OCI-LY1 (cell line): ENCODE measurements at regions not wholly inside any gene's neighbourhood (a gene's known extent, or its start where the extent isn't known, plus 50 kb on each side); places are given as distances from the start of the nearest gene placed in this dataset.
"Not testable (repeated sequence)": the region's sequence is repeated elsewhere in the genome, so short reads cannot be mapped to it uniquely, and the experiment has no call there.

ENCODE experiments used
- H2AFZ ChIP-seq: fragments of 200-600 bp; sonication (generic), shearing (Covaris generic); 2 replicates; pipeline ENCODE4 v1.6.0; 2014; ENCODE audit warnings: antibody characterized with exemption, mild to moderate bottlenecking, low read length
- H3F3A ChIP-seq: fragments of 200-600 bp; sonication (generic), shearing (Covaris generic); 2 replicates; pipeline ENCODE4 v1.6.0; 2014; ENCODE audit warnings: mild to moderate bottlenecking, antibody characterized with exemption, low read length, moderate library complexity; ENCODE audit not compliant: insufficient read depth
- H3K27ac ChIP-seq: fragments of 200-600 bp; sonication (generic); 2 replicates; pipeline ENCODE4 v1.5.1; 2014; ENCODE audit warnings: low read length, mixed run types, mild to moderate bottlenecking, low read depth; ENCODE audit not compliant: poor library complexity, severe bottlenecking
- H3K27me3 ChIP-seq: fragments of 200-600 bp; sonication (generic); 2 replicates; pipeline ENCODE4 v1.6.0; 2014; ENCODE audit warnings: antibody characterized with exemption, mild to moderate bottlenecking, low read length, moderate library complexity; ENCODE audit not compliant: insufficient read depth
- H3K36me3 ChIP-seq: fragments of 200-600 bp; sonication (generic); 2 replicates; pipeline ENCODE4 v1.6.1; 2014; ENCODE audit warnings: mild to moderate bottlenecking, antibody characterized with exemption, low read length, moderate library complexity, mixed read lengths; ENCODE audit not compliant: insufficient read depth
- H3K4me1 ChIP-seq: fragments of 200-600 bp; sonication (generic); 2 replicates; pipeline ENCODE4 v1.5.1; 2014; ENCODE audit warnings: mild to moderate bottlenecking, low read length, moderate library complexity; ENCODE audit not compliant: insufficient read depth, severe bottlenecking
- H3K4me2 ChIP-seq: fragments of 200-600 bp; sonication (generic), shearing (Covaris generic); 2 replicates; pipeline ENCODE4 v1.6.1; 2014; ENCODE audit warnings: low read length
- H3K4me3 ChIP-seq: fragments of 200-600 bp; sonication (generic); 2 replicates; pipeline ENCODE4 v1.5.1; 2014; ENCODE audit warnings: low read length, low read depth, mild to moderate bottlenecking, mixed read lengths; ENCODE audit not compliant: poor library complexity, severe bottlenecking
- H3K79me2 ChIP-seq: fragments of 200-600 bp; shearing (Covaris generic); 2 replicates; pipeline ENCODE4 v1.6.1; 2016; ENCODE audit warnings: mixed run types, low read length, mixed read lengths; ENCODE audit not compliant: insufficient read depth
- H3K9ac ChIP-seq: fragments of 200-600 bp; sonication (generic), shearing (Covaris generic); 2 replicates; pipeline ENCODE4 v1.6.1; 2014; ENCODE audit warnings: mild to moderate bottlenecking, low read length, mixed read lengths
- H3K9me2 ChIP-seq: fragments of 200-600 bp; sonication (generic), shearing (Covaris generic); 2 replicates; pipeline ENCODE4 v1.6.1; 2014; ENCODE audit warnings: low read depth, mild to moderate bottlenecking, low read length, mixed read lengths
- H3K9me3 ChIP-seq: fragments of 200-600 bp; shearing (Covaris generic); 2 replicates; pipeline ENCODE4 v1.6.1; 2014; ENCODE audit warnings: low read length, mixed read lengths
- H4K20me1 ChIP-seq: fragments of 200-600 bp; sonication (generic), shearing (Covaris generic); 2 replicates; pipeline ENCODE4 v1.6.0; 2016; ENCODE audit warnings: mild to moderate bottlenecking, low read length; ENCODE audit not compliant: insufficient read depth
- CTCF ChIP-seq: fragments of 200-600 bp; sonication (generic), shearing (Covaris generic); IDR thresholded peaks from 2 replicates; pipeline ENCODE4 v1.5.1; 2017; ENCODE audit warnings: mild to moderate bottlenecking, antibody characterized with exemption, low read length, moderate library complexity, mixed read lengths
- EZH2 ChIP-seq: fragments of 200-600 bp; sonication (generic), shearing (Covaris generic); IDR thresholded peaks from 2 replicates; pipeline ENCODE4 v1.8.0; 2017; ENCODE audit warnings: borderline replicate concordance, mixed run types, mild to moderate bottlenecking, antibody characterized with exemption, low read length, moderate library complexity, mixed read lengths

DNA sequence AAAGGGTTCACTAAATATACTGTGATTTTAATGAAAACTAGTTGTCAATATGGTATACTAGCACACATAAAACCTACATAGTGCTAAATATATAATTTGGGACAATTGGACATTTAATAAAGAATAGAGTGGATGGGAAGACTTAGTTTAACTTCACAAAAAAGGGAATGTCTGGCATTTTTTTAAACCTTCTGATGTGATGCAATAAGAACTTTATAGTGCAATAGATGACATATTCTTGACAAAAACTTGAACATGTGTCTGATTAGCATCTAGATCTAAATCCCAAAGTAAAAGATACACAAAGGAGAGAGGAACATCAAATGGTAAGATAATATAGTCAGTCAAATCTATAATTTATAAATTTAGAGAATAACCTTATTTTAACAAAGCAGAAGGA is 488.3 kb upstream of the SYT1 start:
- Histone ChIP-seq H3F3A (no peaks in the 10 kb centered on the region), H3K79me2 (no peaks in the 10 kb centered on the region), H3K36me3 (no peaks in the 10 kb centered on the region), H3K27ac (no peak overlapping the region), H3K9ac (no peak overlapping the region), H3K27me3 (no peaks in the 10 kb centered on the region), H2AFZ (no peak overlapping the region), H3K9me2 (no peaks in the 10 kb centered on the region), H4K20me1 (no peaks in the 10 kb centered on the region), H3K4me1 (no peaks in the 10 kb centered on the region), H3K4me3 (no peak overlapping the region), H3K9me3 (no peaks in the 10 kb centered on the region), H3K4me2 (no peak overlapping the region)
- no peak for TF ChIP-seq CTCF
- no peak for TF ChIP-seq EZH2

GRCh38 chr12:78379065-78379464 is 485.5 kb upstream of the SYT1 start:
- H2AFZ ChIP-seq, H3K4me2 ChIP-seq, H3K4me1 ChIP-seq, H3K9me3 ChIP-seq, H4K20me1 ChIP-seq, H3K79me2 ChIP-seq, H3K4me3 ChIP-seq, H3K9ac ChIP-seq, H3K27ac ChIP-seq, H3K9me2 ChIP-seq, H3K27me3 ChIP-seq, H3K36me3 ChIP-seq, H3F3A ChIP-seq: not testable (repeated sequence)

- no peaks in the 10 kb centered on the region for H3K79me2 ChIP-seq
- no peaks in the 10 kb centered on the region for H3F3A ChIP-seq
- no peaks in the 10 kb centered on the region for H3K36me3 ChIP-seq
- TF ChIP-seq CTCF (no peak), EZH2 (no peak)
- no peak overlapping the region for H3K9ac ChIP-seq
- no peak overlapping the region for H3K27ac ChIP-seq
- H3K27me3 ChIP-seq = no peaks in the 10 kb centered on the region
- H3K4me2 ChIP-seq = no peak overlapping the region
- no peaks in the 10 kb centered on the region for H3K9me3 ChIP-seq
- H3K9me2 ChIP-seq = no peaks in the 10 kb centered on the region
- no peak overlapping the region for H2AFZ ChIP-seq
- no peaks in the 10 kb centered on the region for H4K20me1 ChIP-seq
- H3K4me3 ChIP-seq = no peak overlapping the region
- no peaks in the 10 kb centered on the region for H3K4me1 ChIP-seq
Observed at GRCh38 chr12:78383414-78383813, 481.2 kb upstream of the SYT1 start.

GRCh38 chr12:78384541-78384940 is 480.0 kb upstream of the SYT1 start:
- H3K4me3 ChIP-seq = no peak overlapping the region
- no peak overlapping the region for H3K27ac ChIP-seq
- H3K4me1 ChIP-seq = no peaks in the 10 kb centered on the region
- no peaks in the 10 kb centered on the region for H3K79me2 ChIP-seq
- H3K36me3 ChIP-seq = no peaks in the 10 kb centered on the region
- H3K27me3 ChIP-seq = no peaks in the 10 kb centered on the region
- H2AFZ ChIP-seq = no peak overlapping the region
- no peaks in the 10 kb centered on the region for H3F3A ChIP-seq
- H4K20me1 ChIP-seq = no peaks in the 10 kb centered on the region
- H3K9ac ChIP-seq = no peak overlapping the region
- no peaks in the 10 kb centered on the region for H3K9me3 ChIP-seq
- H3K4me2 ChIP-seq = no peak overlapping the region
- H3K9me2 ChIP-seq = no peaks in the 10 kb centered on the region
- TF ChIP-seq EZH2 (no peak), CTCF (no peak)
